GM12865 (cell line): ENCODE measurements at regions not wholly inside any gene's neighbourhood (a gene's known extent, or its start where the extent isn't known, plus 50 kb on each side); places are given as distances from the start of the nearest gene placed in this dataset.

Experiments
- DNase-seq: peaks from one replicate; pipeline ENCODE4 v3.0.0; 2010; ENCODE audit warnings: low read depth
- H3K4me3 ChIP-seq: 2 replicates; pipeline ENCODE4 v1.5.1; 2011; ENCODE audit warnings: mild to moderate bottlenecking, low read depth, low read length, control low read depth
- CTCF ChIP-seq: IDR thresholded peaks from 2 replicates; pipeline ENCODE4 v1.5.1; 2011; ENCODE audit warnings: low read length, control low read depth, low read depth, inconsistent platforms; ENCODE audit not compliant: insufficient read depth; ENCODE audit errors: missing control alignments

DNA sequence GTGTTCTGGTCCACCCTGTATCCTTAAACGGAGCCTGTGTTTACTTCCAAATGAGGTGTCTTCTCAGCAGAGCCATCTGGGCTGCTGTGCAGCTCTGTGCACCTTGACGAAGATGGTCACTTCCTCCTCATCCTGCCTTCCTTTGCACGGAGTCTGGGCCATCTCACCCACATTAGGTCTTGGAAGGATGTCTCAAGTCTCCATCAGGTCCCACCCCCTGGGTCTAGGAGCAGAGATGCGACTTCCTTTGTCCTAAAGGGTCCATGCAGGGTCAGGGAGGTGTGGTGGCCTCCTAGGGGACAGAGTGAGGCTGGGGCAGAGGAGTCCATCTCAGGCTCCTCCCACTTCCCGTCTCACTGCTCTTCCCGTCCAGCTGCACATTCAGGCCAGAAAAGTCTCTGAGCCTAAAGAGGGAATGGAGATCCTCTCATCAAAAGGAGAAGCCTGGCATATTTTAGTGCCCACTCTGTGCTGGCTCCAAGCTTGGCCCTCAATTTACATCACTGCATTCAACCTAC, 209.2 kb downstream of the MATN1 start:
- DNase-seq, result no peak
- TF ChIP-seq CTCF, result no peak
- H3K4me3 ChIP-seq, result no peak overlapping the region

GRCh38 chr1:30513396-30514136, 209.8 kb downstream of the MATN1 start:
- H3K4me3 ChIP-seq, result no peak overlapping the region
- TF ChIP-seq CTCF, result no peak
- DNase-seq, result no peak

GRCh38 chr1:30512914-30513265, 210.5 kb downstream of the MATN1 start:
- no peak for TF ChIP-seq CTCF
- no peak for DNase-seq
- H3K4me3 ChIP-seq, result no peak overlapping the region

GRCh38 chr1:30511991-30512913, 211.1 kb downstream of the MATN1 start:
- no peak for TF ChIP-seq CTCF
- no peak overlapping the region for H3K4me3 ChIP-seq
- DNase-seq, result no peak

- no peak overlapping the region for H3K4me3 ChIP-seq
Measured at GRCh38 chr1:30511563-30511962, 211.8 kb downstream of the MATN1 start.

DNA sequence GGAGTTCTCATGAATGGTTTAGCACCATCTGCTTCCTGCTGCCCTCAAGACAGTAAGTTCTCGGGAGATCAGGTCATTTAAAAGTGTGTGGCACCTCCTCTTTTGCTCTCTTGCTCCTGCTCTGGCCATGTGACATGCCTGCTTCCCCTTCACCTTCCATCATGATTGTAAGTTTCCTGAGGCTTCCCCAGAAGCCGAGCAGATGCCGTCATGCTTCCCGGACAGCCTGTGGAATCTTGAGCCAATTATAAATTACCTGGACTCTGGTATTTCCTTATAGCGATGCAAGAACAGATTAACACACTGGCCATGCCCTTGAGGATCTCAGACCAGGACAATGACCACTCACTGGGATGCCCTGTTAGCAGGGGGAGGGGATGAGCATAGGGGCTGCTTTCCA, 212.3 kb downstream of the MATN1 start:
- no peak overlapping the region for H3K4me3 ChIP-seq
- no peak for TF ChIP-seq CTCF
- DNase-seq, result no peak

More at GRCh38 chr1:30511563-30511962, 211.8 kb downstream of the MATN1 start:
- TF ChIP-seq CTCF, result no peak
- no peak for DNase-seq
